MM.1S (cell line): ENCODE measurements at regions not wholly inside any gene's neighbourhood (a gene's known extent, or its start where the extent isn't known, plus 50 kb on each side); places are given as distances from the start of the nearest gene placed in this dataset.

Experiments used
- DNase-seq: peaks from one replicate; pipeline ENCODE4 v3.0.0-alpha.2; 2015
- H2AFZ ChIP-seq: fragments of 300-600 bp; sonication (generic); 2 replicates; pipeline ENCODE4 v1.6.0; 2016; ENCODE audit warnings: antibody characterized with exemption, low read length
- H3F3A ChIP-seq: fragments of 300-600 bp; sonication (generic); 2 replicates; pipeline ENCODE4 v1.6.1; 2016; ENCODE audit warnings: mild to moderate bottlenecking, antibody characterized with exemption, low read length, moderate library complexity, mixed read lengths; ENCODE audit not compliant: insufficient read depth
- H3K27ac ChIP-seq: fragments of 300-600 bp; sonication (generic); 2 replicates; pipeline ENCODE4 v1.5.1; 2016; ENCODE audit warnings: mild to moderate bottlenecking, low read length
- H3K27me3 ChIP-seq: fragments of 300-600 bp; sonication (generic); replicated peaks from 2 replicates; pipeline ENCODE4 v1.6.0; 2016; ENCODE audit warnings: low read length; ENCODE audit not compliant: insufficient read depth
- H3K36me3 ChIP-seq: fragments of 300-600 bp; sonication (generic); replicated peaks from 2 replicates; pipeline ENCODE4 v1.6.1; 2016; ENCODE audit warnings: mild to moderate bottlenecking, low read length, mixed read lengths; ENCODE audit not compliant: insufficient read depth
- H3K4me1 ChIP-seq: fragments of 300-600 bp; sonication (generic); 2 replicates; pipeline ENCODE4 v1.6.1; 2016; ENCODE audit warnings: low read length, mixed read lengths
- H3K4me2 ChIP-seq: fragments of 300-600 bp; sonication (generic); 2 replicates; pipeline ENCODE4 v1.6.0; 2016; ENCODE audit warnings: low read depth, low read length
- H3K4me3 ChIP-seq: fragments of 300-600 bp; sonication (generic); 2 replicates; pipeline ENCODE4 v1.5.1; 2016; ENCODE audit warnings: low read length, mixed read lengths
- H3K79me2 ChIP-seq: fragments of 300-600 bp; sonication (generic); 2 replicates; pipeline ENCODE4 v1.6.1; 2016; ENCODE audit warnings: mixed run types, low read length, mixed read lengths
- H3K9ac ChIP-seq: fragments of 300-600 bp; sonication (generic); 2 replicates; pipeline ENCODE4 v1.6.1; 2016; ENCODE audit warnings: low read length, mixed read lengths
- H3K9me2 ChIP-seq: fragments of 300-600 bp; sonication (generic); replicated peaks from 2 replicates; pipeline ENCODE4 v1.6.1; 2016; ENCODE audit warnings: mild to moderate bottlenecking, low read length, mixed read lengths; ENCODE audit not compliant: insufficient read depth
- H3K9me3 ChIP-seq: fragments of 300-600 bp; sonication (generic); replicated peaks from 2 replicates; pipeline ENCODE4 v1.6.1; 2016; ENCODE audit warnings: mild to moderate bottlenecking, low read length, mixed read lengths; ENCODE audit not compliant: insufficient read depth
- H4K20me1 ChIP-seq: fragments of 300-600 bp; sonication (generic); 2 replicates; pipeline ENCODE4 v1.6.1; 2016; ENCODE audit warnings: mild to moderate bottlenecking, low read length, moderate library complexity, mixed read lengths; ENCODE audit not compliant: insufficient read depth
- CTCF ChIP-seq: fragments of 300-600 bp; sonication (generic); IDR thresholded peaks from 2 replicates; pipeline ENCODE4 v1.5.1; 2016; ENCODE audit warnings: antibody characterized with exemption, low read length, mixed read lengths
- EZH2 ChIP-seq: fragments of 300-600 bp; sonication (generic); optimal IDR thresholded peaks from 2 replicates; pipeline ENCODE3; 2017; ENCODE audit warnings: low read depth, mild to moderate bottlenecking, antibody characterized with exemption, low read length, mixed read lengths
- EZH2phosphoT487 ChIP-seq: fragments of 300-600 bp; sonication (generic); IDR thresholded peaks from 2 replicates; pipeline ENCODE4 v1.6.1; 2018; ENCODE audit warnings: antibody characterized with exemption, low read length

- Histone ChIP-seq H3K4me1 (no peaks in the 10 kb centered on the region), H3K9me3 (no peaks in the 10 kb centered on the region), H3F3A (no peaks in the 10 kb centered on the region), H3K4me2 (no peak overlapping the region), H3K9ac (no peak overlapping the region), H3K27me3 (no peaks in the 10 kb centered on the region), H4K20me1 (no peaks in the 10 kb centered on the region), H3K9me2 (no peaks in the 10 kb centered on the region), H3K4me3 (no peak overlapping the region), H2AFZ (no peak overlapping the region), H3K27ac (no peak overlapping the region), H3K36me3 (no peaks in the 10 kb centered on the region), H3K79me2 (no peaks in the 10 kb centered on the region)
- no peak for DNase-seq
- TF ChIP-seq EZH2: no peak
- TF ChIP-seq CTCF: no peak
- no peak for TF ChIP-seq EZH2phosphoT487
Observed at GRCh38 chr1:94741510-94741909, 78.6 kb upstream of the SLC44A3 start.

- Histone ChIP-seq H3K9me2 (no peaks in the 10 kb centered on the region), H3K9me3 (no peaks in the 10 kb centered on the region), H3K4me1 (no peaks in the 10 kb centered on the region), H3F3A (no peaks in the 10 kb centered on the region), H3K9ac (no peak overlapping the region), H4K20me1 (no peaks in the 10 kb centered on the region), H3K27me3 (no peaks in the 10 kb centered on the region), H3K36me3 (no peaks in the 10 kb centered on the region), H3K79me2 (no peaks in the 10 kb centered on the region), H3K4me3 (no peak overlapping the region), H3K4me2 (no peak overlapping the region), H3K27ac (no peak overlapping the region), H2AFZ (no peak overlapping the region)
- TF ChIP-seq EZH2: no peak
- no peak for TF ChIP-seq CTCF
- no peak for TF ChIP-seq EZH2phosphoT487
- no peak for DNase-seq
Observed at GRCh38 chr1:94739521-94740061, 80.6 kb upstream of the SLC44A3 start.

- no peak for DNase-seq
Observed at GRCh38 chr1:94738371-94738770, 81.8 kb upstream of the SLC44A3 start.

More at GRCh38 chr1:94738371-94738770, 81.8 kb upstream of the SLC44A3 start:
- Histone ChIP-seq H3K36me3 (no peaks in the 10 kb centered on the region), H3K9ac (no peak overlapping the region), H4K20me1 (no peaks in the 10 kb centered on the region), H3K4me3 (no peak overlapping the region), H3K27ac (no peak overlapping the region), H3F3A (no peaks in the 10 kb centered on the region), H3K4me1 (no peaks in the 10 kb centered on the region), H3K9me3 (no peaks in the 10 kb centered on the region), H3K4me2 (no peak overlapping the region), H3K79me2 (no peaks in the 10 kb centered on the region), H3K27me3 (no peaks in the 10 kb centered on the region), H3K9me2 (no peaks in the 10 kb centered on the region), H2AFZ (no peak overlapping the region)
- TF ChIP-seq CTCF (no peak), EZH2 (no peak), EZH2phosphoT487 (no peak)
